Stimulated activated CD4-positive, alpha-beta T cell treated with anti-CD3 and anti-CD28 coated beads, Interleukin-4, amount 100 ng/mL, for 24 hours (primary cell): ENCODE measurements at regions not wholly inside any gene's neighbourhood (a gene's known extent, or its start where the extent isn't known, plus 50 kb on each side); places are given as distances from the start of the nearest gene placed in this dataset.
"Not testable (repeated sequence)": the region's sequence is repeated elsewhere in the genome, so short reads cannot be mapped to it uniquely, and the experiment has no call there.

ENCODE experiments used
- DNase-seq: peaks from one replicate; pipeline ENCODE4 v3.0.0-alpha.2; 2020

GRCh38 chr15:30030345-30030744, 52.4 kb upstream of the GOLGA8J start:
- no peak for DNase-seq

- no peak for DNase-seq
Observed at GRCh38 chr15:30023798-30024295, 58.9 kb upstream of the GOLGA8J start.

- DNase-seq, result no peak
Observed at GRCh38 chr15:30010746-30011145, 72.0 kb upstream of the GOLGA8J start.

GRCh38 chr15:30008156-30008555, 74.6 kb upstream of the GOLGA8J start:
- no peak for DNase-seq

- DNase-seq, result no peak
Observed at GRCh38 chr15:30001602-30002001, 81.2 kb upstream of the GOLGA8J start.

- DNase-seq, result no peak
Observed at GRCh38 chr15:29998033-29998432, 84.7 kb upstream of the GOLGA8J start.

- no peak for DNase-seq
Observed at GRCh38 chr15:29997499-29997898, 85.3 kb upstream of the GOLGA8J start.

GRCh38 chr15:29994284-29994683, 88.5 kb upstream of the GOLGA8J start:
- DNase-seq, result no peak

- DNase-seq, result no peak
Observed at GRCh38 chr15:29990954-29991353, 91.8 kb upstream of the GOLGA8J start.

GRCh38 chr15:29990035-29990434, 92.7 kb upstream of the GOLGA8J start:
- no peak for DNase-seq

GRCh38 chr15:29988701-29989100, 94.1 kb upstream of the GOLGA8J start:
- no peak for DNase-seq

GRCh38 chr15:29986946-29987345, 95.8 kb upstream of the GOLGA8J start:
- DNase-seq, result no peak

- no peak for DNase-seq
Observed at GRCh38 chr15:29978411-29979382, 104.1 kb upstream of the GOLGA8J start.

GRCh38 chr15:29974056-29974455, 108.7 kb upstream of the GOLGA8J start:
- DNase-seq, result not testable (repeated sequence)

GRCh38 chr15:29972051-29972450, 110.7 kb upstream of the GOLGA8J start:
- DNase-seq, result no peak

- DNase-seq, result no peak
Observed at GRCh38 chr15:29970402-29970695, 112.4 kb upstream of the GOLGA8J start.

GRCh38 chr15:29969562-29970401, 113.0 kb upstream of the GOLGA8J start:
- DNase-seq, result no peak

GRCh38 chr15:29968895-29969561, 113.7 kb upstream of the GOLGA8J start:
- DNase-seq, result no peak

GRCh38 chr15:29968099-29968894, 114.5 kb upstream of the GOLGA8J start:
- no peak for DNase-seq

GRCh38 chr15:29962407-29962806, 120.3 kb upstream of the GOLGA8J start:
- no peak for DNase-seq

- DNase-seq, result no peak
Observed at GRCh38 chr15:29959384-29960137, 123.2 kb upstream of the GOLGA8J start.

- DNase-seq, result no peak
Observed at GRCh38 chr15:29952225-29952624, 130.0 kb upstream of the TJP1 start.
